ENCODE measurements at regions not wholly inside any gene's neighbourhood (a gene's known extent, or its start where the extent isn't known, plus 50 kb on each side); places are given as distances from the start of the nearest gene placed in this dataset.

GRCh38 chr6:40877362-40877761 lies 161.7 kb downstream of the UNC5CL start:
- DNase-seq, result no peak
- H3K27ac ChIP-seq (ENCODE audit: low read depth, low read length), result no peak overlapping the region
- Mint-ChIP-seq H3K4me1 (peaks cover 1% of the 10 kb centered on the region), H3K27me3 (ENCODE audit: insufficient read depth) (peaks cover 21% of the 10 kb centered on the region), H3K4me3 (no peak overlapping the region), H3K9me3 (peaks cover 13% of the 10 kb centered on the region), H3K36me3 (ENCODE audit: low read depth) (peaks cover 3% of the 10 kb centered on the region), H3K27ac (no peak overlapping the region)
- no peaks in the 10 kb centered on the region for H3K4me1 ChIP-seq (ENCODE audit: control insufficient read depth, insufficient read depth, low read length)
- H3K4me3 ChIP-seq (ENCODE audit: low read length), result no peak overlapping the region
- peaks cover 4% of the 10 kb centered on the region for H3K27me3 ChIP-seq (ENCODE audit: control insufficient read depth, insufficient read depth, low read length, poor library complexity, severe bottlenecking)
- H3K36me3 ChIP-seq (ENCODE audit: control insufficient read depth, insufficient read depth, low read length), result no peaks in the 10 kb centered on the region
- H3K9ac ChIP-seq (ENCODE audit: extremely low read depth, low read length, poor library complexity, severe bottlenecking), result no peak overlapping the region
- 77 to 100% methylated on average over 1 of the region's 1 CpG for WGBS, 2 experiments (ENCODE audit: insufficient coverage in 1 of 2, insufficient read length in 1 of 2)
- H3K9me3 ChIP-seq (ENCODE audit: control insufficient read depth, low read length), result peaks cover 6% of the 10 kb centered on the region
- TF ChIP-seq CTCF (conservative IDR thresholded peaks at IDR 0.05), result no peak

- no peak for TF ChIP-seq CTCF (conservative IDR thresholded peaks at IDR 0.05)
- Histone ChIP-seq H3K4me1 (ENCODE audit: control insufficient read depth, insufficient read depth, low read length) (no peaks in the 10 kb centered on the region), H3K36me3 (ENCODE audit: control insufficient read depth, insufficient read depth, low read length) (no peaks in the 10 kb centered on the region), H3K27me3 (ENCODE audit: control insufficient read depth, insufficient read depth, low read length, poor library complexity, severe bottlenecking) (peaks cover 4% of the 10 kb centered on the region), H3K9me3 (ENCODE audit: control insufficient read depth, low read length) (peaks cover 6% of the 10 kb centered on the region), H3K4me3 (ENCODE audit: low read length) (no peak overlapping the region), H3K27ac (ENCODE audit: low read depth, low read length) (no peak overlapping the region), H3K9ac (ENCODE audit: extremely low read depth, low read length, poor library complexity, severe bottlenecking) (no peak overlapping the region)
- Mint-ChIP-seq H3K4me3 (no peak overlapping the region), H3K4me1 (peaks cover 1% of the 10 kb centered on the region), H3K36me3 (ENCODE audit: low read depth) (peaks cover 3% of the 10 kb centered on the region), H3K27me3 (ENCODE audit: insufficient read depth) (peaks cover 21% of the 10 kb centered on the region), H3K27ac (no peak overlapping the region), H3K9me3 (peaks cover 13% of the 10 kb centered on the region)
- no peak for DNase-seq
- 75 to 81% methylated on average over 2 of the region's 2 CpGs for WGBS, 2 experiments (ENCODE audit: insufficient coverage in 1 of 2, insufficient read length in 1 of 2)
These were observed 162.7 kb downstream of the UNC5CL start for GRCh38 chr6:40876336-40876735.

- Histone ChIP-seq H3K9me3 (ENCODE audit: control insufficient read depth, low read length) (peaks cover 6% of the 10 kb centered on the region), H3K4me1 (ENCODE audit: control insufficient read depth, insufficient read depth, low read length) (peaks cover 3% of the 10 kb centered on the region), H3K9ac (ENCODE audit: extremely low read depth, low read length, poor library complexity, severe bottlenecking) (no peak overlapping the region), H3K36me3 (ENCODE audit: control insufficient read depth, insufficient read depth, low read length) (no peaks in the 10 kb centered on the region), H3K4me3 (ENCODE audit: low read length) (no peak overlapping the region), H3K27me3 (ENCODE audit: control insufficient read depth, insufficient read depth, low read length, poor library complexity, severe bottlenecking) (peaks cover 4% of the 10 kb centered on the region), H3K27ac (ENCODE audit: low read depth, low read length) (no peak overlapping the region)
- Mint-ChIP-seq H3K27me3 (ENCODE audit: insufficient read depth) (peaks cover 19% of the 10 kb centered on the region), H3K27ac (no peak overlapping the region), H3K4me3 (no peak overlapping the region), H3K4me1 (peaks cover 5% of the 10 kb centered on the region), H3K36me3 (ENCODE audit: low read depth) (peaks cover 3% of the 10 kb centered on the region), H3K9me3 (peaks cover 10% of the 10 kb centered on the region)
- 53 to 62% methylated on average over 2 to 4 of the region's 4 CpGs for WGBS, 2 experiments (ENCODE audit: insufficient coverage in 1 of 2, insufficient read length in 1 of 2)
- peak; percentile 72 for TF ChIP-seq CTCF (conservative IDR thresholded peaks at IDR 0.05)
- DNase-seq, result peak; percentile 86
These were observed 164.5 kb downstream of the UNC5CL start for GRCh38 chr6:40874495-40874894.
